Islet precursor cell (in vitro differentiated cells): ENCODE measurements at regions not wholly inside any gene's neighbourhood (a gene's known extent, or its start where the extent isn't known, plus 50 kb on each side); places are given as distances from the start of the nearest gene placed in this dataset.

Experiments used
- DNase-seq: peaks from one replicate; pipeline ENCODE4 v3.0.0-alpha.2; 2018

DNA sequence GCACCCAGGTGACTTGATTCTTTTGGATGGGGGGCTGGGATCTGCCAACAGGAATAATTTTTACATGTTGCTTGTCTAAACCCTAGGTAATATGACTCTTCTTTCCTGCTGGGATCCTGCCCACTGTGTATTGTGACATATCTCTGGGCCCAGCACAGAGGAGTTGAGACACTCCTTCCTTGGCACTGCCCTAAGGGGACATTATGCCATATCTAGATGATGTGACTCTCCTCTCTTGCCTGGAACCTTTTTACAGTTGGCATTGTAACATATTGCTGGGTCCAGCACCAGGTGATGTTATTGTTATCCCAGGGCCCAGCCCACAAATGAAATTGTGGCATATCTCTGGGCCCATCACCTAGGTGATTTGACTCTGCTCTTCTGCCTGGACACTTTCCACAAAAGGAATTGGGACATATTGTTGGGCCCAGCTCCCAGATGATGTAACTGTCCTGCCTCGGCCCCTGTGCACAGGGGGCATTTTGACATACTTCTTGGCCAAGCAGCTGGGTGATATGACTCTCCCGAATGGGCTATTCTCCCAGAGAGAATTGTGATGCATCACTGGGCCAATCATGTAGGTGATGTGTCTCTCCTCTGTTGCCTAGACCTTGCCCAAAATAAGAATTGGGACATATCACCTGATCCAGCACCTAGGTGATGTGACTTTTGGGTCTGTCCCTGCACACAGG lies 1837.7 kb downstream of the TP53TG3F start:
- DNase-seq: no peak

DNA sequence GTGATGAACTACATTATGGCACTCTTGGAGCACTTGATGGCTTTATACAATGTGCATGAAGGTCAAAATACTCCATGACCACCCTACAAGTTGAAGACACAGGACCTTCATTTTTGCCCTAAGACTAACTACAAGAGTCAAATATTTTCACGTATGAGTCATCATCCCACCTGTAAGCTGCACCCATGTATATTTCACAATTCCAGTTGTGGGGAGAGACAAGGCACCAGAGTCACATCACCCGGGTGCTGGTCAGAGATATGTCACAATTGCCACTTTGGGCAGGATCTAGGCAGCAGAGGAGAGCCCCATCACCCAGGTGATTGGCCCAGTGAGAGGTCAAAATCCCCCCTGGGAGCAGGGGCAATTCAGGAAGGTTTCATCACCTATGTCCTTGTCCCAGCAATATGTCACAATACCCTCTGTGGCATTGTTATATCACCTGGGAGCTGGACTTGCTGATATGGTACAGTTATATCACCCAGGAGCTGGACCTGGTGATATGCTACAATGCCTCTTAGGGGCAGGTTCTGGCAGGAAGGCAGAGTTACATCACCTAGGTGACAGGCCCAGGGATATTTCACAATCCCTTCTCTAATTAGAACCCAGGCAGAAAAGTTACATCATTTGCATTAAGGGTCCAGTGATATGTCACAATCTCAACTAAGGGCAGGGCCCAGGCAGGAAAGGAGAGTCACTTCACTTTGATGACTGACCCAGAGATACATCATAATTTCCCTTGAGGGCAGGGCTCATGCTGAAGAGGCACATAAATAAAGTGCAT lies 1839.2 kb downstream of the TP53TG3F start:
- no peak for DNase-seq

DNA sequence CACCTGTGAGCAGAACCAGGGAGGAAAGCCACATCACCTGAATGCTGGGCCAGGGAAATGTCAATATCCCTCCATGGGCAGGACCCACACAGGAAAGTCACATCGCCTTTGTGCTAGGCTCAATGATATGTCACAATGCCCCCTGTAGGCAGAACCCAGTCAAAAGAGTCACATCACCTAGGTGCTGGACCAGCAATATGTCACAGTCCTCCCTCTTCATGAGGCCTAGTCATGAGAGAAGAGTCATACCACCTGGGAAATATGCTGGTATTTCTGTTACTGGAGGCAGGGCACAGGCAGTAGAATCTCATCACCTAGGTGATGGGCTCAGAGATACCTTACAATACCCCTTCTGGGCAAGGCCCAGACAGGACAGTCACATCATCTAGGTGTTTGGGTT lies 1843.4 kb downstream of the TP53TG3F start:
- no peak for DNase-seq

DNA sequence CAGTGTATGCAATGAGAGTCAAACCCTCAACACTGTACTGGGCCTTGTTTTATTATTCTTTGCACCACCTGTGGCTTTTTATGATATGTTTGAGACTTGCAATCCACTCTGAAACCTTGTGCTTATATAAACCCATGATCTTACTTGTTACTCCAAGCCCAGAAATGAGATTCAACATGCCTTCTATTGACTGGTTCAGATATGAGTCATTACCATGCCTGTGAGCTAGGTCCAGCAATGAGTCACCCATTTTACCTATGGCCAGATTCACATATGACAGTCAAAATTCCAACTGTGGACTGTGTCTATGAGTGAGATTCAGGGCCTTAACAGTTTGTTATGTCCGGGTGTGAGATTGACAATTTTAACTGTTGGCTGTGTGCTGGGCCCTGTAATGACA lies 1846.1 kb downstream of the TP53TG3F start:
- DNase-seq: no peak

DNA sequence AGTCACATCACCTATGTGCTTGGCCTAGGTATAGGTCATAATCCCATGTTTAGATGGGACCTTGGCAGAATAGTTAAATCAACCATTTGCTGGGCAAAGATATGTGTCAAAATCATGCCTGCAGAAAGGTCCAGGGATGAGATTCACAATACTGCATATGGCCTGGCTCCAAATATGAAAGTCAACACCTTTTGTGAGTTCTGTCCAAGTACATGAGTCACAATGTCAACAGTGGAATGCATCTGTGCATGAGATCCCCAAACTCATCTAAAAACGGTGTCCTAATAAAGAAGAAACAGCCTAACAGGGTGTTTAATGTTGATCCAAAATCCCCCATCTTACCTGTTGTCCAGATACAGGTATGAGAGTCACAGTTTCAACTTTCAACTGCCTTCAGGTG lies 1847.5 kb downstream of the TP53TG3F start:
- no peak for DNase-seq

DNA sequence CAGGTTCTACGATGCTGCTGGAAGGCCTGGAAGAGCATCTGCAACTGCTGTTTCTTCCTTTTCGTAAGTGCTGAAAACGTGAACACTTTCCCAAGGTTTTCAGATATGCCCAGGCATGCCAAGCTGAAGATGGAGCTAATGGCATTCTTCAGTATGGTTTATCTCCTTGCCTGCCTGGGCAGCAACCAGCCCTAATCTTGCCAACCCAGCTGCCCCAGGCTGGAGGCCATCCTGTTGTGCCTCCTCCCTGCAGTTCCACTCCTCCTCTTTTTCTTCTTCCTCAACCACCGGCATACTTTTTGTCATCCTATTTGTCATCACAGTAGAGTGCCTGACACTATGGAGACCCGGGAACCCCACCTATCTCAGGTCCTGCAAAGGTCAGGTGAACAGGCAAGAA lies 1849.3 kb downstream of the TP53TG3F start:
- DNase-seq: no peak

DNA sequence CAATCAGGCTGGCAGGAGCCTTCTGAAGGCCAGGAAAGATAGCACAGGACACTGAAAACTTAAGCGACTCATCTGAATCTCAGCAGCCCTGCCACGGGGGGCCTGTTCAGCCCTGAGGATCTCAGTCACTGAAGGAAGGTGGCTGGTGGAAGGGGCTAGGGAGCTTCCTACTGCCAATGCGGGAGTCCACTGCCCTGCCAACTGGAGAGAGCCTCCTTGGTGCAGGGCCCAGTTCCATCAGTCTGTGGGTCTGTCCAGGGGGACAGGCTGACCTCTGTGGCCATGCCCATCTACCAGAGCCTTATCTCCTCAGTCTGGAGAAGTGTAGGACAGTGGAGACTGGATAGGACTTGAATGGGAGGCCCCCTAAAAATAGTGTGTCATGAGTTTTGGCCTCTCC lies 1851.6 kb downstream of the TP53TG3F start:
- no peak for DNase-seq

DNA sequence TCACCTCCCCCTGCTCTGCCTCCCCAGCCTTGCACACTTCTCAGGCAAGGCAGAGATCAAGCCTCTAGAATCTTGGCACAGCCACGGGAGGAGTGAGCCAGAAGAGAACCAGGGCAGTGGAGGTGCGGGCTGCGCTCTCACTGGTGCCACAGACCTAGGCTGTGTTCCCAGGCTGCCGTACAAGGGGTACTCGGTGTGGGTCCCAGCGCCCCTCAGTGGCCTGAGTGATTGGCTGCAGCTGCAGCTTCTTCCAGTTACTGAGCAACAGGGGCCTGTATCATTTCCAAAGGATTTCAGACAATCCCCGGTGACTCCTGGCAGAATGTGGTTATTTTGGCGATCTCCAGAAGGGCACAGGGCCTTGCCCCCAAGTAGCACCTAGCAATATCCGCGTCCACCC lies 1852.1 kb downstream of the TP53TG3F start:
- no peak for DNase-seq

DNA sequence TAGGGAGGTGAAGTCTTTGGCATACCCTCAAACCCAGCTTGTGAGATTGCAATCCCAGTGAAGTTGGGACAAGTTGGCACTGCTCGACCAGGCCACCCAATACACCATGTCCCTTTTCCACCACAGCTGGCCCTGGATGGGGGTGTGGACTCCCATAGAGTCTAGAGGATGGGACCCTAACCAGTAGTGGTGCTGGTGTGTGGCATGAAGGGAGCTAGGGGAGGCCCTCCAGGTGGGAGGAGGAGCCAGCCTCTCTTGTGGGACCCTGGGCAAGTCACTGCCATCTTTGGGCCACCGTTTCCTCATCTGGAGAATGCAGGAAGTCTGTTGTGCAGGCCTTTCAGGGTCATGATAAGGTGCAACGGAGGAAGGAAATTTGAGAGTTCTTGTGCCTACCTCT lies 1854.9 kb downstream of the TP53TG3F start:
- DNase-seq: no peak

DNA sequence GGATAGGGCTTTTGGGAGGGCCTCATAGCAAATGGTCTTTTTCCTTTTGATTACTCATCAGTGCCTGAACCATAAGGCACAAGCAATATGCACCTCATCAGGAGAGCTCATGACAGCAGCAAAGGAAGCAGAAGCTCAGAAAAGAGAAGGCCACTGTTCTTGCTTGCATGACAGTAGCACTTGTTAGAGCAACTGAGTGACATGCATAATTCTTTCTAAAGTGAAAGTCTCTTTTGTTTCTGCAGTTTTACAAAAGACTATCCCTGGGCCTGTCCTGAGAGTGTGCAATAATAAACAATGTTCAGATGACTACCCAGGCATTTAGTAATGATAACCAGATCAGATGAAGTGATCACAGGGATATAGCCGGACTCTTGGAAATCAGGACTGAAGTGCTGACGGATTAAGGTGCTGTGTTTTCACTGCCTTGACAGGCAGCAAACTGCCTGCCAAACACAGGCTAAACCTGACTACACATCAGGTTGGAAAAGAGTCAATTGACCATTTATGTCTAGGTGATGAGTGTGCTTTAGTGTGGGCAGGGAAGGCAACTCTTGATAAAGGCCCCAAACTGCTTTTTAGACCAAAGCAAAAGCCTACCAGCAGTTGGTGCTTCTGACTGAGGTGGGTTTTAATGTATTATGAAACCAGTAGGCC lies 1860.3 kb downstream of the TP53TG3F start:
- DNase-seq: no peak

DNA sequence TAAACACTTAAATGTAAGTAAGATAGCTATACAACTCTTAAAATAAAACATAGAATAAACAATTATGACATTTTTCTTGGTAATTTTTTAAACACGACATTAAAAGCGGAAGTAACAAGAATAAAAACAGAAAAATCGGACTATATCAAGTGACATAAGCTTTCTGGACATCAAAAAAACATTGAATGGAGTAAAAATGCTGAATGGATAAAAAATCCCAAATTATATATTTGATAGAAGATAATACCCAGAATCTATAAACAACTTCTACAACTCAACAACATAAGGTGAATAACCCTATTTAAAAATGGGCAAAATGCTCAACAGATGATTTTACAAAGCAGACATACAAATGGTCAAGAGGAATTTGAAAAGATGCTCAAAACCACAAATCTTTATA lies 1866.5 kb downstream of the TP53TG3F start:
- DNase-seq: no peak

DNA sequence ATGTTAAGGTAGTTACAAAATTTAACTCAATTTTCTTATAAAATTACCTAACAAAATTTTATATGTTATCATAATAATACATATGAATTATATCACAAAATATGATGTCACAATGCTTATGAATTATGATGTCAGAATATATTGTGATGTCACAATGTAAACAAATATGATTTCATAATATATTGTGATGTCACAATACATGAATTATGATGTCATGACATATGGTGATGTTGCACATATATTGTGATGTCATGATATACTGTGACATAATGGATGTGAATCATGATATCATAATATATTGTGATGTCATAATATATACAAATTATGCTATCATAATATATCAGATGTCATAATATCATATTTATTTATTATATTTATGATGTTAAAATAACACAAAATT lies 1879.9 kb downstream of the TP53TG3F start:
- DNase-seq: no peak

DNA sequence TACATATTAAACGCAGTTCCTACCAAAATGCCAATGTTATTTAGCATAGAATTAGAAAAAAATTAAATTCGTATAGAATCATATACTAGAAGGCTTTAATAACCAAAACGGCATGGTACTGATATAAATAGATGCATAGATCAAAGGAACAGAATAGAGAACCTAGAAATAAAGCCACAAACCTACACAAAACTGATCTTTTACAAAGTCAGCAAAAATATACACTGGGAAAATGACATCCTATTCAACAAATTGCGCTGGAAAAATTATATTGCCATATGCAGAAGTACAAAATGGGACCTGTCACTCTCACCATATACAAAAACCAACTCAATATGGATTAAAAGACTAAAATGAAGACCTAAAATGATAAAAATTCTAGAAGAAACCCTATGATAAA lies 1882.6 kb downstream of the TP53TG3F start:
- DNase-seq: no peak

DNA sequence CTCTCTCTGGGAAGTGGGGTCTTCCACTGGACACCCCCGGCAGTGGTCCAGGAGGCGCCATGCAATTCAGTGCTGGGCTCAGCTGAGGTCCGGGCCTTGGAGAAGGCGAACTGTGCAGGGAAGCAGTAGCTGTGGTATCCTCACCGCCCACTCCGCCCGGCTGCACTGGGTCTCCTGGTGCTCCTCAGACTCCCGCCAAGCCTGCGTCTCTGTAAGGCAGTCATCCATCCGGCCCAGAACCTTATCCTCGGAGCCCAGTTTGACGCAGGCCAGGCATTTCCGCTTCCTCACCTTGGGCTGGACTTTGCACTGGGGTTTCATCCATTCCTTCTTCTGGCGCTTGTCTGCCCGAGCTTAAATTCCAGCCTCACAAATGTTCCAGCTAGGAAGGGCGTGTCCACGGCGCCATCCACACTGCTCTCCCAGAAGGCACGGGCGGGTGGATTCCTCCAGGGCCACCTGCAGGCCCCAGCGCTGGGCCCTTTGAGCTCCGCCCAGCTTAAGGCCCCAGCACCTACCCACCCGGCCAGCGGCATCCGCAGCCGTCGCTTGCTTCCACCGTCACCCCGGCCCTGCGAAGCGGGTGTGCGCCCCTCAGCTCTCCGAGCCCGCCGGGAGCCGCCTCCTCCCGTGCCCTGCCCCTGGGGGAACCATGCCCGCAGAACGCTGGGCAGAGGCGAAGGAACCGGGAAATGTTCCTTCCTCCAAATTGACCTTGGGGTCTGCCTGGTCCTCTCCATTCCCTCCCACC lies 1884.8 kb downstream of the TP53TG3F start:
- no peak for DNase-seq

DNA sequence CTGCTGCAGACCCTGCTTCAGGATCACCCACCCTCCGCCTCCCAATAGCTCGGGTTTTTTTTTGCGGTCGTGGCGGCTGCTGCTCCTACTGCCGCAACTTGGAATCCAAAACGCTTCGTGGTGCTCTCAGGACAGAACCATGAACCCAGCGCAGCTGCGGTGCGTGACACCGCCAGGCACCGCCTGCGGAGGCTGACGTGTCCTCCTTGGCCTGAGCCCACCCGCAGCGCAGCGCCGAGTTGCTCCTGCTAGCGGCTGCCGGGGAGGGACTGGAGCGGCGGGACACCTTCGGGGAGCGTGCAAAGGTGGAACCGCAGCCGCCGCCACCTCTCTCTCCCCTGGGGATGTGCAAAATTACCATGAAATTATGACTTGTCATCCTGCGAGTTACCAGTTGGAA lies 1893.0 kb downstream of the TP53TG3F start:
- DNase-seq: no peak

DNA sequence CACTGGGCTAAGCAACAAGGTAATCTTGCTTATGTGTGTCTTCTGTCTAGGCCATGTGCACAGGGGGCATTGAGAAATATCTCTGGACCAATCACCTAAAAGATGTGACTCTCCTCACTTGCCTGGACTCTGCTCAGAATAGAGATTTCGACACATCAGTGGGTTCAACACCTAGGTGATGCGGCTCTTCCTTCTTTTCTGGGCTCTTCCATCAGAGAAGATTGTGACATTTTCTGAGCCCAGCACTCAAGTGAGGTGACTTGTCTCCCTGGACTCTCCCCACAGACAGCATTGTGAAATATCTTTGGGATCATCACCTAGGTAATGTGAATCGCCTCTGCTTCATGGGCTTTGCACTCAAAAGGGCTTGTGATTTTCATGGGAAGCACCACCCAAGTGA lies 1904.1 kb downstream of the TP53TG3F start:
- no peak for DNase-seq

DNA sequence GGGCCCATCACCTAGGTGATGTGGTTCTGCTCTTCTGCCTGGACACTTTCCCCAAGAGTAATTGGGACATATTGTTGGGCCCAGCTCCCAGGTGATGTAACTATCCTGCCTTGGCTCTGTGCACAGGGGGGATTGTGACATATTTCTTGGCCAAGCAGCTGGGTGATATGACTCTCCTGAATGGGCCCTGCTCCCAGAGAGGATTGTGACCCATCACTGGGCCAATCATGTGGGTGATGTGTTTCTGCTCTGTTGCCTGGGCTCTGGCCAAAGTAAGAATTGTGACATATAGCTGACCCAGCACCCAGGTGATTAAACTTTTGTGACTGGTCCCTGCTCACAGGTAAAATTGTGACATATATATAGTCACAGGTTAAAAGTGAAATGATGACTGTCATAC lies 1904.9 kb downstream of the TP53TG3F start:
- no peak for DNase-seq

DNA sequence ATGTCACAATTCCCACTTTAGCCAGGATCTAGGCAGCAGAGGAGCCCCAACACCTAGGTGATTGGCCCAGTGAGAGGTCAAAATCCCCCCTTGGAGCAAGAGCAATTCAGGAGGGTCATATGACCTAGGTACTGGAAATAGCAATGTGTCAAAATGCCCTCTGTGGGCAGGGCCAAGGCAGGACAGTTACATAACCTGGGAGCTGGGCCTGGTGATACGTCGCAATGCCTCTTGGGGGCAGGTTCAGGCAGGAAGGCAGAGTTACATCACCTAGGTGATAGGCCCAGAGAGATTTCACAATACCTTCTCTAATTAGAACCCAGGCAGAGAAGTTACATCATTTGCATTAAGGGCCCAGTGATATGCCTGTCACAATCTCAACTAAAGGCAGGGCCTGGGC lies 1906.3 kb downstream of the TP53TG3F start:
- no peak for DNase-seq

DNA sequence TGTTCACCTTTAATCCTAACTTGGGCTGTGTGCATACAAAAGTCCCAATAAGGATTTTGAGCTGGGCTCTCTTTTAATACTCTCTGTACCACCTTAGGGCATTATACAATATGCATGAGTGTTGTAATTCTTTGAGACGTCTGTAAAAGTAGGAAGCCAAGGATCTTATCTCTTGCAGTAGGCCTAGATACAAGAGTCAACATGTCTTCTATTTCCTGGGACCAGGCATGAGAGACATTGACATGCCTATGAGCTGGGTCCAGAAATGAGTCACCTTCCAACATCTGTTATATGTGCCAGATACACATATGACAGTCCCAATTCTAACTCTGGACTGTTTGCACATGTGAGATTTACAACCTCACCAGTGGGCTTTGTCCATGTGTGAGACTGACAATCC lies 1911.2 kb downstream of the TP53TG3F start:
- DNase-seq: no peak

DNA sequence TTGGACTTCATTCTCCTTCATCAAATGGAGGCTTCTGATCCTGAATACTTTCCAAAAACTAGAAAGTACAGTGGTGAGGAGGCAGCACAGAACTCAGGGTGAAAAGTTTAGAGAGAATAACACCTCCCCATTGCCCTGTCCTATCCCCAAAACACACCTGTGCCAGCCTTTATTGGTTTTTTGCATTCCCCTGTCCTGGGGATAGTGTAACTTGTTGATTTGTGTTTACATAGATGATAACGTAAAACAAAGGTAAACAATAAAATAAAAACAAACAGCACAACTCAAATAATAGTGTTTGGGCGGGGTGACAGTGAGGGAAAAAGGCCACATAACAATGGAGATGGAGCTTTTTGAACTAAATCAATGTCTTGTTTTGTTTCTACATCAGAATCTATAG lies 1917.7 kb downstream of the TP53TG3F start:
- DNase-seq: no peak

DNA sequence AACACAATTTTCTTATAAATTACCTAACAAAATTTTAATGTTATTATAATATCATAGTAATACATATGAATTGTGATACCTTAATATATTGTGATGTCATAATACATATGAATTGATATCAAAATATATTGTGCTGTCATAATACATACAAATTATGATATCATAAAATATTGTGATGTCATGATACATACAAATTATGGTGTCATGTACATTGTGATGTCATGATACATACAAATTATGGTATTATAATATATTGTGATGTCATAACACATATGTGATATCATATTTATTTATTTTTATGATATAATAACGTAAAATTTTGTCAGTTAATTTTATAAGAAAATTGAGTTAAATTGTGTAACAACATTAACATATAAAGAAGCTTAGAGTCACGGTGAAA lies 1927.2 kb downstream of the TP53TG3F start:
- no peak for DNase-seq

DNA sequence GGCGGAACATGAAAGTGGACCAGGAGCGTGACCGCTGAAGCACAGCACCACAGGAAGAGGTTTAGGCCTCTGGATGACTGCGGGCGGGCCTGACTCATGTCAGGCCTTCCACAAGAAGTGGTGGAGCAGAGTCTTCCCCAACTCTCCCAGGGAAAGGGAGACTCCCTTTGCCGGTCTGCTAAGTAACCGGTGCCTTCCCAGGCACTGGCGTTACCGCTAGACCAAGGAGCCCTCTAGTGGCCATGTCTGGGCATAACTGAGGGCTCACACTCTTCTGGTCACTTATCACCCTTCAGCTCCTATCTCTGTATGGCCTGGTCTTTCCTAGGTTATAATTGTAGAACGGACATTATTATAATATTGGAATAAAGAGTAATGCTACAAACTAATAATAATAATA lies 1931.9 kb downstream of the TP53TG3F start:
- no peak for DNase-seq

DNA sequence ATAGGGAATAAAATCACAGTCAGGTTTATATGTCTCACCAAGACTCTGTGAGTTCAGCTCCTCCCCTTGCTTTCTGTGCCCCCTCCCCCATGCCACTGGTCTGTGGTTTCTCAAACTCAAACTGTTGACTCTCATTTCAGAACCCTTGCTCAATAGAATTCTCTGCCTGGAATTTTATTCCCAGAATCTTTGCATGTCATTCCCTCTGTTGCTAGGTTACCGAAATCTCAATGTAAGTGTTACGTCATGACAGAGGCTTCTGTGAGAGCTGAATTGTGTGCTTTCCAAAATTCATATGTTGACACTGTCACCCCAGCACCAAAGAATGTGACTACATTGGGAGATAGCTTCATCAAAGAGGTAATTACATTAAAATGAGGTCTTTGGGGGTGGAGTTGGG lies 1938.8 kb downstream of the TP53TG3F start:
- DNase-seq: no peak

DNA sequence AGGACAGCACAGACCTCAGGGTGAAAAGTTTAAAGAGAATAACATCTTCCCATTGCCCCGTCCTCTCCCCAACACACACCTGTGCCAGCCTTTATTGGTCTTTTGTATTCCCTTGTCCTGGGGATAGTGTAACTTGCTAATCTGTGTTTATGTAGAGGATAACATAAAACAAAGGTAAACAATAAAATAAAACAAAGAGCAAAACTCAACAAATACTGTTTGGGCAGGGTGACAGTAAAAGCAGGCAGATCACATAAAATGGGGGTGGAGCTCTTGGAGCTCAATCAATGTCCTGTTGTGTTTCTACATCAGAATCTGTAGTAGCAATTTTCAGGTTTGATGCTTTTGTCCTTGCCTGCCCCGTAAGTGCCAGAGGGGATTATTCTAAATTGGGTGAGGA lies 1939.7 kb downstream of the TP53TG3F start:
- DNase-seq: no peak
